Right renal pelvis (tissue), 4 donors: ENCODE measurements at regions not wholly inside any gene's neighbourhood (a gene's known extent, or its start where the extent isn't known, plus 50 kb on each side); places are given as distances from the start of the nearest gene placed in this dataset.
A peak's percentile ranks its signal among the peaks of the same experiment; 100 is the strongest.

ENCODE experiments used
- DNase-seq, 4 donors: peaks; one replicate each; pipeline ENCODE4 v3.0.0-alpha.2; 2013; ENCODE audit warnings: low read depth in 4 of 4, low spot score in 3 of 4, missing footprints in 1 of 4

DNA sequence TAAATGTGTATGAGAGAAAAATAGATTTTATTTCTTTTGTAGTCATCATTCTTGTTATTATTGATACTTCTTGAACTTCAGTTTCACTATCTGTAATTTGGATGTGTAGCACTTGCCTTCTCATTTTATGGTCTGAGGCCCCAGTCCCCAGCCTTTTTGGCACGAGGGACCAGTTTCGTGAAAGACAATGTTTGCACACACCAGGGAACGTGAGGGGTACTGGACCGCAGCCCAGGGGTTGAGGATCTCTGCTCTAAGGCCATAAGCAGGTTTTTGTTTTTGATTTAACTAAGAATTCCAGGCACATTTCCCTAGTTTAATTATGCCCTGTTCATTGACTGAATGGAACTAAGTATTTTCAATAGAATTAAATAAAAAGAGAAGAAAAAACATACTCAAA, 261.5 kb downstream of the BMP2 start:
- no peak for DNase-seq

DNA sequence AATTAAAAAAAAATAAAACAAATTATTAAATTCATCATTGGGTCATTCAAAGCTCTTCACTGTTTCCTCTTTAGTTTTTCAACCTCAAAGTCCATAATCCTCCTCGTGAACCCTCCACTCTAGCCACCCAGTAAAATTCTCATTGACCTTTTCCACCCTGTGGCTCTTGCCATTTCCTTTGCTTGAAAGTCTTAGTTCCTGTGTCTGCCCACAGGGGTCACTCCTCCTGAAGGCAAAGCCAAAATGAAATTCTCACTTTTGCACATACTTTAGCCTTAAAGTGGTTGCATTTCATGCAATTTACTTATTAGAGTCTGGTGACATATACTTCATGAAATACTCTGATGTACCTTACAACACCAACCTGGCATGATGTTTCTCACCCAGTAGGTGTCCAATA, 263.7 kb downstream of the BMP2 start:
- no peak for DNase-seq

DNA sequence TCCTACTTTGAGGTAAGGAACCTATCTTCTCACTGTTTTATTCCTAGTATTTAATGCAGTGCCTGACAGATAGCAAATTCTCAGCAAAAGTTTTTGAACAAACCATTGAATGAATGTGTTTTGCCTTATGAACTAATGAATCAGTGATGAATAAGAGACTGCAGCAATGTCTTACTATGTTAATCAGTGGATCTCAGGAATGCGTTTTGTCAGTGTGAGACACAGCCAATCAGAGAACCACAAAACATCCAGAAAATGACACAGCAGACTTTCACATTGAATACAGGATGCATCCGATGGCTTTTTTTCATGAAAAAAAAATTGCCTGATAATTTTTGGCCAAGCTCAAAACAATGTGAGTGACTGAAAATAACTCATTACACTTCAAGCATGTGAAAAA, 270.5 kb downstream of the BMP2 start:
- DNase-seq = no peak

DNA sequence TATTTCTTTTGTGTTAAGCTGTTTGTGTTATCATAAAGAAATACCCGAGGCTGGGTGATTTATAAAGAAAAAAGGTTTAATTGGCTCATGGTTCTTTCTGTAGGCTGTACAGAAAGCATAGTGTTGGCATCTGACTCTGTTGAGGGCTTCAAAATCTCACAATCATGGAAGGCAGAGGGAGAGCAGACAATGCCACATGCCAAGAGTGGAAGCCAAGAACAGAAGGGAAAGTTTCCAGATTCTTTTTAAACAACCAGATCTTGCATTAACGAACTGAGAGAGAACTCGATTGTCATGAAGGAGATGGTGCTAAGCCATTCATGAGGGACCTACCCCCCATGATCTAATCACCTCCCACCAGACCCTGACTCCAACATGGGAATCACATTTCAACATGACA, 290.1 kb downstream of the BMP2 start:
- no peak for DNase-seq

DNA sequence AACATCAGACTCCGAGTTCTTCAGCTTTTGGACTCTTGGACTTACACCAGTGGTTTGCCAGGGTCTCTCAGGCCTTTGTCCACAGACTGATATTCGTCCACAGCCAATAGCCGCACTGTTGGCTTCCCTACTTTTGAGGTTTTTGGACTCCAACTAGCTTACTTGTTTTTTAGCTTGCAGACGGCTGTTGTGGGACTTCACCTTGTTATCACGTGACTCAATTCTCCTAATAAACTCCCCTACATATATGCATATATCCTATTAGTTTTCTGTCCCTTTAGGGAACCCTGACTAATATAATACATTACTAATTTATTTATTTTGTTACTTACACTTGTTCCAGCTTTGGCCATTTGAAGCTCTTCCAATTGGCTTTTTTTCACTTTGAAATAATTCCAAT, 311.3 kb downstream of the BMP2 start:
- no peak for DNase-seq

DNA sequence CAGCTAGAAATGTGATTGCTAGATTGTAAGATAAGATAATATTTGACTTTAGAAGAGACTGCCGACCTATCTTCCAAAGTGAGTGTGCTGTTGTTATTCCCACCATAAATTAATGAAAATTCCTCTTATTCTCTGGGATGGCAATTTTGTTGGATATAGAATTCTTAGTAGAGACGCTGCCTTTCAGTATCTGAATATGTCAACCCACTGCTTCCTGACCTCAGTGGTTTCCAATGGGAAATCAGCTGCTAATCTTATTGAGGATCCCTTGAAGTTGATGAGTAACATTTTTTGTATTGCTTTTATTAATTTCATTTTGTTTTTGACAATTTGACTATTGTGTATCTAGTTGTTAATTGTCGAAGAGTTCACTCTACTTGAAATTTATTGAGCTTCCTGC, 313.0 kb downstream of the BMP2 start:
- DNase-seq = no peak

DNA sequence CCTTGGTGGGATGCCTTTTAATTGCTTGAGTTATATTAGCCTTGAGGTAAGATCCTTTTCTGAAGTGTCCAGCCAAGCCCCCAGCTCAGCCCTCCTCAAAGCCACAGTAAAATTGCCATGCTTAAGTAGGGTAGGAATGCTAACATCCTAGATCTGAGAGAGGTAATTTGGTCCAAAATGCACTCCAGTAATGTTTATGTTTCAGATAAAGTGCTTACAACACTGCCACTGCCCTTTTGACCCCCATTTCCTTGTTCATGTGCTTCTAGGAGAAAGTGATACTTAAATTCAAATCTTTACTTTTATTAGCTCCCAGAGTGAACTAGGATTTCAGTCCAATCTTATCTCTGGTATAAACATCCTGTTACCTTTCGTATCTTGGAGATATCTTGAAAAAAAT, 318.0 kb downstream of the BMP2 start:
- DNase-seq = peak in 3 of 4 donors; percentile 8 to 28 (median 16)

DNA sequence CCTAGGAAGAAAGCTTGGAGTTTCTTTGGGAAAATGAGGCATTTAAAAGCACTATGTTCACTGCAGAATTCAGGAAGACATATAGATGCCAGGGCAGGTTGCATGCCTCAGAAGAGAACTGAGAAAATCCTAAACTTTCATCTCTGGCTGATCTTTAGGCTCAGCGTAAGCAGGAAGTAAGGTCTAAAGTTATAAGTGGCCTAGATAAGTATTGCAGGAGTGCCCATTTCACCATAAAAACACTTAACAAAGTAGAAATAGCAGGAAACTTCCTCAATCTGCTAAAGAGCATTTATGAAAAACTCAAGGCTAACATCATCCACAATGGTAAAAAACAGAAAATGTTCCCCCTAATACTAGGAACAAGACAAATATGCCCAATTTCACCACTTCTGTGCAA, 320.3 kb downstream of the BMP2 start:
- DNase-seq = no peak

DNA sequence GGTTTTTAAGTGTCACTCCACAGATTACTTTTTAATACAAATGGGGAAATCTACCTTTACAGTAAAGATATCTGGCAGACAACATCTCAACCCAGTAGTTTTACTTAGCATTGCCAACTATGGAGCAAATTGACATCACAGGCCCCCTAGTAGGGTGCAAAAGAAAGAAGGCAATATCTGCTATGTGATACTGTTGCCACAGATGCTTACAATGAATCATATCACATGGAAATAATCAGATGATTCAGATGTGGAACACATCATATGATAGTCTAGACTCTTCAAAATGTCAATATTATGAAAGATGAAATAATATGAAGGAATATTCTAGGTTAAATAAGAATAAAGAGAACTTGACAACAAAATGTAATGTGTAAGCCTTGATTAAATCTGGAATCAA, 322.5 kb downstream of the BMP2 start:
- no peak for DNase-seq

DNA sequence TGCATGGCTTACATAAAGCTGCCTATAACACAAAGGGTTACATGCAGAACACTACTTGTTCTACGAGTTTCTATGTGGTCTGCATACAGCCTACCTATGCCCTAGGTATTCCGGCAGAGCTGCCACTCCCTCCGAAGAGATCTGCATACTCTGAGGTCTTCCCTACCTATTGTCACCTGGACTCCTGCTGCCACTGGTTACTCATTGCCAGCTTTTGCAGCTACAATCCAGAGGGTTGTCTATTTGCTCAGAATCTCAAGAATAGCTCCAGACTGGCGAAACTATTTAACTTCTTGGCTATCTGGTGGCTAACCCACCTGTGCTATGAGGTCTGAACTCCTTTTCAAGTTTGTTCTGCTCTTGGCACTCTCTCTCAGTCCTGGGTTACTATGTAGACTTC, 323.3 kb downstream of the BMP2 start:
- no peak for DNase-seq

DNA sequence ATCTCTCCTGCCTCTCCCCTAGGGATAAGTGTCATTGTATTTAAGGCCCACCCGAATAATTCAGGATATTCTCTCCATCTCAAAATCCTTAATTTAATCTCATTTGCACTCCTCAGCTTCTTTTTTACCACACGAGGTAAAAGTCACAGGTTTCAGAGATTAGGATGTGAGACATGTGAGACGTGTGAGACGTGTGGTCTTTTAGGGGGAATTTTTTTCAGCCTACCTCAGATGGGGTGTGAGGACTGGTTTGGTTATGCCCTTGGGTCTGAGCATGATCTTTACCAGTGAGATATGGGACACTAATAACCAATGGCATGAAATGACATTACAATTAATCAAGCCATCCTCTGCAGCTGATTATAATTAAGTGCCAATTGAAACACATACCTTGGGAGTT, 324.2 kb downstream of the BMP2 start:
- DNase-seq = no peak

DNA sequence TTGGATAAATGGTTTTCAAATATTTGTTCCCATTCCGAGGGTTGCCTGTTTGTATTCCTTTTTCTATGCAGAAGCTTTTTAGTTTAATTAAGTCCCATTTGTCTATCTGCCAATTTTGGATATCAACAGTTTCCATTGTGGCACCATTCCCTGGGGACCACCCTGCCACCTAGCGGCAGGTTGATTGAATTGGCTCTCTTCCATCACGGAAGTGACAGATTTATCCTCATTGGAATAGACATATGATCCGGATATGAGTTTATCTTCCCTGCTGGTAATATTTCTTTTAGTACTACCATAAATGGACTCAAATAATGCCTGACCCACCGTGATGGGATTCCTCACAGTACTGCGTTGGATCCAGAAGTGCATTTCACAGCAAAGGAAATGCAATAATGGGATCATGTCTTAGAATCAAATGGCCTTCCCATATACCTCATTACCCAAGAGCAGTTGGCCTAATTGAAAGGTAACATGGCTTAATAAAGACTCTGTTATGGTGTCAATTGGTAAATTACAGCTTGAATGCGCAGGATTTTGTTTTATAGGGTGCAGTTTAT, 327.0 kb downstream of the BMP2 start:
- peak in 1 of 4 donors; percentile 8 for DNase-seq

DNA sequence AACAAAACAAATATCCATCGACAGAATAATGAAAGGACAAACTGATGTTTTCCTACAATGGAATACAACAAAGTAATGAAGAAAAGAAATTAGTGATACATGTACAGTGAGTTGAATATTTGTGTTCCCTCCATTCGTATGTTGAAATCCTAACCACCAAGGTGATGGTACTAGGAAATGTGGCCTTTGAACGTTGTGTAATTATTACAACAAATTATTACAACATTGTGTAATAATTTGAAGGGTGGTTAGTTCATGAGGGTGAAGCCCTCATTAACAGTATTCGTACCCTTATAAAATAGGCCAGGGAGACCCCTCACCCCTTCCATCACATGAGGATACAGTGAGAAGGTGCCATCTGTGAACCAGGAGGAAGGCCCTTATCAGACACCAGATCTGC, 339.4 kb downstream of the BMP2 start:
- no peak for DNase-seq

DNA sequence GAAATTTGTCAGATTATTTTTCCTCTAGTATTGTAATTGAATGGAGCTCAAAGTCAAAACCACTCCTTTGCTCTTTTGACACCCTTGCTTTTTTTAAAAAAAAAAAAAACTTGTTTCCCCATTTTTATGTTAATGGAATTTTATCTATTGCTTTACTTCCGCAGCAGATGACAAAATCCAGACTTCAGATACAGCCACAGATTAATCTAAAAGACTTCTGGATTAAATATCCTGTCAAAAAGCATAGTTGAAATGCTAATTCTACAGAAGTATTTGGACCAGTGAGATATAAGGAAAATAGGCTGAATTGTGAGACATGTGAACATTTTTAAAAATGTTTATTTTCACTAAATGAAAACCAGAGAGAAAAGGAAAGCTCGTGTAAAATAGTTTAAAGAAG, 341.4 kb downstream of the BMP2 start:
- DNase-seq = no peak

DNA sequence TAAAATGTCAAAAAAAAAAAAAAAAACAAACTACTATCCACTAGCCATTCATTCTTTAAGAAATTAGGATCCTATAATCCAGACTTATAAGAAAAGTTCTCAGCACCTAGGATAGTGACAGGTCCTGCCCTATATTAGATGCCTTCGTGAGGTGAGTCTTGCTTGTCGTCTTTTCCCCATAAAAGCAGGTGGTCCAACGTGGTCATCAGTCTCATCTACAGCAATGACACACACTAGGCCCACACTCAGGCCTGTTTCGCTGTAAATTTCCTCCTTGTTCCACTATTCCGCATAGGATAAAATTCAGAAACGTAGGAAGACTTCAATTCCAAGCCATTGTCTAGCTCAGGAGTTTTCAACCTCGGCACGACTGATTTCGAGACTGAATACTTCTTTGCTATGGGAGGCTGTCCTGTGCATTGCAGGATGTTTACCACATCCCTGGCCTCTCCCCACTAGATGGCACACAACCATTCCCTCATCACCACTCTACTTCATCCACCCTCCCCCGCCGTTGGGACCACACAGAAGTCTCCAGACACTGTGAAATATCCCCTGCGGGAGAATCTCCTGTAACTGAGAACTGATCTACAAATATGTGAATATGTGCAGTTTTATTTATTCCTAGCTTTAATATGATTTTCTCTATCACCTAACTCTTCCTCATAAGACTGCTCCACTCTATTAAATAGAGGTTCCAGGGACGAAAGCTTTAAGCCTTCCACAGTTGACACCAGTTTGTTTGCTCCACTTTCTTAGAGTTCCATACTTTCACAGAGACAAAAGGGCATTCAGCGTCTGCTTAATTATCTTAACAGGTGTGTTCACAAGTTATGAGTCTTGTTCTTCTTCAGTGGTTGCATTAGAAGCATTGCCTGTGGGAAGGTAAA, 346.3 kb downstream of the BMP2 start:
- peak; percentile 7 to 40 (median 34) for DNase-seq

DNA sequence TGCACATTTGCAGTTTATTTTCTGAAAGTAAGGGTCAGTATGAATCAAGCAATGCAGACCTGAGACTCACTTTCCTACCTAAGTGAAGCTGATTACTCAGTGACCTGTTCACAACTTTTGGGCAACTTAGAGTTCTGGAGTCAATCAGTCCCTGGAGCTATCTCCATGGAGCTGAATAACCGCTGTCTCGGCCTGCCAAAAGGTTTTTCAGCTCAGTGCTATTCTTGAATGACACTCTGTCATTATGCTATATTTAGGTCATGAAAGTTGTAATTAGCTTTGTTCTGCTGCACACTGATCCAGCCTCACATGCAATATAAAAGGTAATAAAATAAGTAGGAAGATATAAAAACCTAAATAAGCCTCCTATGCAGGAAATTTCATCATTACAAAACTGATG, 356.0 kb downstream of the BMP2 start:
- no peak for DNase-seq

DNA sequence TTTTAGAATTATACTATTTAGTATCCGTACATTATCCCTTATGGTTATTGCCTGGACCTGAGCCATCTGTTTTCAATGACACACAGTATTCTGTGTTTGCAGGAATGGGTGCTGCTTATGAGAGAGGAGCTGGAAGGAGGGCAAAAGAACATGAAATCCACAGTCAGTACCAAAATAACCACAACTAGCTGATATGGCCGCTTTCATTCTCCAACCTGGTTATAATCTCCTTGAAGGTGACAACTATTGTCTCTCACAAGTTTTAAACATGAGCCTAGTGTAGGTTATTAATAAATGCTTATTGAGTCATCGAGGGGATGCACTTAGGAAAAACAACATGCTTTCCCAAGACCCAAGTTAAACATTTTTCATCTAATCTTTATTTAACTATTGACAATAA, 356.6 kb downstream of the BMP2 start:
- no peak for DNase-seq

DNA sequence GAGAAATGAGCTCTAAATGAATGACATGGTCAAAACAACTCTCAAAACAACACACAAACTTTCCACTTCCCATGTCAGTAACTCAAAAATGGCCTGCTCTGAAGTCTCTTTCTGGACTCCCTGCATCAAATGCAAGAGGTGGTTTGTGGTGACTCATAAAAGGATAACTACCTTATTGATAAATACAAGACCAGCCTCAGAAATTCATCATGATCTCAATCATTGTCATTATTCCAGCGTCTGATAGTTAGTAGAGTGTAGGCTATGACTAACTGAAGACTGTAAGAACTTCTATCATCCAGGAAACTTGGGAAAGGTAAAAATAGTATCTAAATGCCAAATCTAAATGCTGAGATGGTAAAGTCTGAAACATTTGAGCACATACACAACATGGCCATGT, 369.4 kb downstream of the BMP2 start:
- DNase-seq = no peak

DNA sequence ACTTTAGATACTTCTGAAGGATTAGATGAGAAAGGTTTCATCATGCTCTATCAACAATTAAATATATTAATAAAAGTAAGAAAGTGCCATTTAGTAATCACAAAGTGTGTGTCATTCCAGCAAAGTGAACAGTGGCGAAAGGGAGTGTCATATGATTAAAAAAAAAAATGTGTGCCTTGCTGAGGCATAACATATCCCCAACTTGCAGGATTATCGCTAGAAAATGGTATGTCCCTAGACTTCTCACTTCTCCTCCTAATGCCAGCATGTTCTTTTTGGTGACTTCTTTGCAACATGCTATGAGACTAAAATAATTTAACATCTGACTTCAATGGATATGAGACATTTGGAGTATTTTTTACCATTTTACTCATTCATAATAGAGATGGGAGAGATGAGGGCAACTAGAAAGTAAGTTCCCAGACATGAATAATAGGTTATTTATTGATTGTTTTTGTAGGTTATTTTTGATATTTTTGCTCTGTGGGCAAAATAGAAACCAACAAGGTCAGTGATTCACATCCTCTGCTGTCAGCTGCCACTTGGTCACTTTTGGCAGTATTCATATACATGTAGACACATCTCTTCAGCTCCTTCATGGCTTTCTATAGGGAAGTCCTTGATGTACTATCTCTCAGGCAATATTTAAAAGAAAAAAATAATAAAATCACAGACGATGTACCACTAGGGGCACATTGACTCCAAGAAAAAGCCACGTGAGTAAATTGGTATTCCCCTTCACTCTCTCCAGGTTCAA, 370.1 kb downstream of the BMP2 start:
- no peak for DNase-seq

DNA sequence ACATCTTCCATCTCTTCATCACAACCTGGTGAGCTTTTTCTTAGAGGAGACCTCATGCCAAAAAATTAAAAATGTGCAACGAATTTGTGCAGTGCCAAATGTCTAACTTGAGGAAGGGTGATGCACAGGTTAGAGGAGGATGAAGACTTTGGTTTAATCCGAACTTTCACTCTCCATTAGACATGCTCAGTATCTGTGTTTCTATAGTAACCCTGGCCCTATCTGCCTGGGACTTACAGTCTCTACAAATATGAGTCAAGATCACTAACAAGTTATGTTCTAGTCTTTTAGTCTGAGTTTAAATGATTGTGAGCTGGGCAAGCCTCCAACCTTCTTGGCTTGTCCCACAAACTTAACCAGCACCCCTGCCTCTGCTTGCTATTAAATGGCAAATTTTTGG, 377.0 kb downstream of the BMP2 start:
- no peak for DNase-seq

DNA sequence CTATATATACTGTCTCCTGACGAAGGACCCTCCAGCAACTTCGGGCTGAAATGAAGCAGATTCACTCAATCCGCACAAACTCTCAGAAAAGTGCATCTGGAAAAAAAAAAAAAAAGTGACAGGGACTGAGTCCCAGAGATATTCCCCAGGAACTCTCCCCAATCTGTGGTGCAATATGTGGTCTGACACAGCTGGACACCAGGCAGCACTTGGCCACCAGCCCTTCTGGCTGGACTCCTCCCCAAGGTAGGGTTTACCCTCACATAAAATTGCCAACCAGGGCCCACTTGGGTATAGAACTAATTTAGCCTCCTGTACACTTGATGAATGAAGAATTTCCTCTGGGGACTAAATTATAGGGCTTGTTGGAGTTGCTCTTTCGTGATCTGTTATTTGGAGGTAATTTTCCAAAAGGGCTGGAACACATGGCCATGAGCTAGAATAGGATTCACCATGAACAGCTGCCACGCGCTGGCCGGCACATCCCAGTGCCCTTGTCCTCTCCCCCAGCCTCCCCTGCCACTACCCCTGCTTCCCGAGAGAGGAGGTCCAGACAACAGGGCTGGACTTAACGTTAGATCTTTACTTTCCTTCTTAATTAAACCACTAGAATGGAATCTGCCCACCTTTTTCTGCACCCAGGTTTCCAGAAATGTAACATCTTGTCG, 379.2 kb downstream of the BMP2 start:
- no peak for DNase-seq
